ENCODE measurements at regions not wholly inside any gene's neighbourhood (a gene's known extent, or its start where the extent isn't known, plus 50 kb on each side); places are given as distances from the start of the nearest gene placed in this dataset.
"Not testable (repeated sequence)": the region's sequence is repeated elsewhere in the genome, so short reads cannot be mapped to it uniquely, and the experiment has no call there.

GRCh38 chr9:102436599-102436998 is 558.5 kb upstream of the CYLC2 start:
- not testable (repeated sequence) for H3K9ac ChIP-seq (ENCODE audit: low read depth in 1 of 2, low read length in 2 of 2); H3K9me3 ChIP-seq (ENCODE audit: control insufficient read depth in 1 of 2, low read length in 2 of 2); H3K27ac ChIP-seq (ENCODE audit: low read depth, low read length); H3K27me3 ChIP-seq (ENCODE audit: control insufficient read depth in 1 of 2, insufficient read depth in 2 of 2, low read length in 2 of 2); H3K4me1 ChIP-seq (ENCODE audit: control insufficient read depth in 1 of 2, insufficient read depth in 2 of 2, low read length in 2 of 2); H3K36me3 ChIP-seq (ENCODE audit: control insufficient read depth in 1 of 2, insufficient read depth in 2 of 2, low read length in 2 of 2); H3K4me3 ChIP-seq (ENCODE audit: low read depth in 1 of 2, low read length in 2 of 2)

- Histone ChIP-seq H3K4me3 (ENCODE audit: low read depth in 1 of 2, low read length in 2 of 2) (no peak overlapping the region), H3K9ac (ENCODE audit: low read depth in 1 of 2, low read length in 2 of 2) (no peak overlapping the region), H3K27ac (ENCODE audit: low read depth, low read length) (no peak overlapping the region), H3K4me1 (ENCODE audit: control insufficient read depth in 1 of 2, insufficient read depth in 2 of 2, low read length in 2 of 2) (no peaks in the 10 kb centered on the region), H3K36me3 (ENCODE audit: control insufficient read depth in 1 of 2, insufficient read depth in 2 of 2, low read length in 2 of 2) (no peaks in the 10 kb centered on the region), H3K27me3 (ENCODE audit: control insufficient read depth in 1 of 2, insufficient read depth in 2 of 2, low read length in 2 of 2) (no peaks in the 10 kb centered on the region), H3K9me3 (ENCODE audit: control insufficient read depth in 1 of 2, low read length in 2 of 2) (no peaks in the 10 kb centered on the region)
Observed at GRCh38 chr9:102435427-102435826, 559.7 kb upstream of the CYLC2 start.

- no peaks in the 10 kb centered on the region for H3K27me3 ChIP-seq (ENCODE audit: control insufficient read depth in 1 of 2, insufficient read depth in 2 of 2, low read length in 2 of 2)
- no peak overlapping the region for H3K4me3 ChIP-seq (ENCODE audit: low read depth in 1 of 2, low read length in 2 of 2)
- H3K4me1 ChIP-seq (ENCODE audit: control insufficient read depth in 1 of 2, insufficient read depth in 2 of 2, low read length in 2 of 2) = no peaks in the 10 kb centered on the region
- no peaks in the 10 kb centered on the region for H3K36me3 ChIP-seq (ENCODE audit: control insufficient read depth in 1 of 2, insufficient read depth in 2 of 2, low read length in 2 of 2)
- H3K27ac ChIP-seq (ENCODE audit: low read depth, low read length) = no peak overlapping the region
- H3K9ac ChIP-seq (ENCODE audit: low read depth in 1 of 2, low read length in 2 of 2) = no peak overlapping the region
- no peaks in the 10 kb centered on the region for H3K9me3 ChIP-seq (ENCODE audit: control insufficient read depth in 1 of 2, low read length in 2 of 2)
Observed at GRCh38 chr9:102434545-102434944, 560.6 kb upstream of the CYLC2 start.

GRCh38 chr9:102428305-102428704 is 566.8 kb upstream of the CYLC2 start:
- Histone ChIP-seq H3K36me3 (ENCODE audit: control insufficient read depth in 1 of 2, insufficient read depth in 2 of 2, low read length in 2 of 2) (no peaks in the 10 kb centered on the region), H3K4me3 (ENCODE audit: low read depth in 1 of 2, low read length in 2 of 2) (no peak overlapping the region), H3K27me3 (ENCODE audit: control insufficient read depth in 1 of 2, insufficient read depth in 2 of 2, low read length in 2 of 2) (no peaks in the 10 kb centered on the region), H3K9me3 (ENCODE audit: control insufficient read depth in 1 of 2, low read length in 2 of 2) (no peaks in the 10 kb centered on the region), H3K9ac (ENCODE audit: low read depth in 1 of 2, low read length in 2 of 2) (no peak overlapping the region), H3K27ac (ENCODE audit: low read depth, low read length) (no peak overlapping the region), H3K4me1 (ENCODE audit: control insufficient read depth in 1 of 2, insufficient read depth in 2 of 2, low read length in 2 of 2) (no peaks in the 10 kb centered on the region)

DNA sequence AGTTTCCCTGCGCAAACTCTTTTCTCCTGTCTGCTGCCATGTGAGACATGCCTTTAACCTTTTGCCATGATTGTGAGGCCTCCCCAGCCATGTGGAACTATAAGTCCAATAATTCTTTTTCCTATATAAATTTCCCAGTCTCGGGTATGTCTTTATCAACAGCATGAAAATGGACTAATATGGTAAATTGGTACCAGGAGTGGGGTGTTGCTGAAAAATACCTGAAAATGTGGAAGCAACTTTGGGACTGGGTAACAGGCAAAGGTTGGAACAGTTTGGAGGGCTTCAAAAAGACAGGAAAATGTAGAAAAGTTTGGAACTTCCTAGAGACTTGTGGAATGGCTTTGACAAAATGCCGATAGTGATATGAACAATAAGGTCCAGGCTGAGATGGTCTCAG is 578.9 kb upstream of the CYLC2 start:
- not testable (repeated sequence) for H3K9ac ChIP-seq (ENCODE audit: low read depth in 1 of 2, low read length in 2 of 2); H3K36me3 ChIP-seq (ENCODE audit: control insufficient read depth in 1 of 2, insufficient read depth in 2 of 2, low read length in 2 of 2); H3K27me3 ChIP-seq (ENCODE audit: control insufficient read depth in 1 of 2, insufficient read depth in 2 of 2, low read length in 2 of 2); H3K27ac ChIP-seq (ENCODE audit: low read depth, low read length); H3K4me3 ChIP-seq (ENCODE audit: low read depth in 1 of 2, low read length in 2 of 2); H3K4me1 ChIP-seq (ENCODE audit: control insufficient read depth in 1 of 2, insufficient read depth in 2 of 2, low read length in 2 of 2)
- peaks cover 13 to 20% of the 10 kb centered on the region in 2 donors for H3K9me3 ChIP-seq (ENCODE audit: control insufficient read depth in 1 of 2, low read length in 2 of 2)

GRCh38 chr9:102405218-102405867 is 589.8 kb upstream of the CYLC2 start:
- Histone ChIP-seq H3K4me3 (ENCODE audit: low read depth in 1 of 2, low read length in 2 of 2) (no peak overlapping the region), H3K27me3 (ENCODE audit: control insufficient read depth in 1 of 2, insufficient read depth in 2 of 2, low read length in 2 of 2) (no peaks in the 10 kb centered on the region), H3K27ac (ENCODE audit: low read depth, low read length) (no peak overlapping the region), H3K9me3 (ENCODE audit: control insufficient read depth in 1 of 2, low read length in 2 of 2) (peaks cover 5 to 7% of the 10 kb centered on the region in 2 donors), H3K4me1 (ENCODE audit: control insufficient read depth in 1 of 2, insufficient read depth in 2 of 2, low read length in 2 of 2) (no peaks in the 10 kb centered on the region), H3K36me3 (ENCODE audit: control insufficient read depth in 1 of 2, insufficient read depth in 2 of 2, low read length in 2 of 2) (no peaks in the 10 kb centered on the region), H3K9ac (ENCODE audit: low read depth in 1 of 2, low read length in 2 of 2) (no peak overlapping the region)

DNA sequence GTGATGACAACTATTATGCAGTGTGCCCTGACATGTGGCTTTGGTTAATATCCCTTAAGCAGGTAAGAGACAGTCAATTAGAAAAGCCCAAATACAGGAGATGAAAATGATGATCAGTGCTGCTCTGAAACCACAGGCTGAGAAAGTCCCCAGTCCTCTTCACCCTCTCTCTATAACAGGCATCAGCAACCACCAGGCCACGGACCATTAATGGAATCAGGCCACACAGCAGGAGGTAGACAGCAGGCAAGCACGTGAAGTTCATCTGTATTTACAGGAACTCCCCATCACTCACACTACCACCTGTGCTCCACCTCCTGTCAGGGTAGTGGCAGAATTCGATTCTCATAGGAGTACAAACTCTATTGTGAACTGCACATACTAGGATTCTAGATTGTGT is 591.6 kb upstream of the CYLC2 start:
- no peaks in the 10 kb centered on the region for H3K36me3 ChIP-seq (ENCODE audit: control insufficient read depth in 1 of 2, insufficient read depth in 2 of 2, low read length in 2 of 2)

DNA sequence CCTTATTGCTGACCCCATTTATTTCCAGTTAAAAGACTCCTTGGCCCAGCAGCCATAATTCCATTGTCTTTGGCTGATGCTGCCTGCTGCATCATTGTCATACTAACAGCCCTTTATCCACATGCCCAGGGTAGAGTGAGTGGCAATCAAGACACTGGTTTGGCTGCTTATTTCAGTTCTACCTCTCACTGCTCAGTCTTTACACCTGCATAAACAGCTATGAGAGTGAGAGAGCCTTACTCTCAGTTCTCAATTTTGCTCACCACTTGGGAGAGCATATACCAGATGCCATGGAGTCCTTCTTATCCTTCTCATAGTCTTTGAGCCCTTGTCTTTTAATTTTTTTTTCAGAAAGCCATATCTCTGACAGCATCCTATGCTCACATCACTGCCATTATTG is 596.9 kb upstream of the CYLC2 start:
- Histone ChIP-seq H3K9ac (ENCODE audit: low read depth in 1 of 2, low read length in 2 of 2) (no peak overlapping the region), H3K4me1 (ENCODE audit: control insufficient read depth in 1 of 2, insufficient read depth in 2 of 2, low read length in 2 of 2) (no peaks in the 10 kb centered on the region), H3K27me3 (ENCODE audit: control insufficient read depth in 1 of 2, insufficient read depth in 2 of 2, low read length in 2 of 2) (no peaks in the 10 kb centered on the region), H3K9me3 (ENCODE audit: control insufficient read depth in 1 of 2, low read length in 2 of 2) (no peaks in the 10 kb centered on the region), H3K27ac (ENCODE audit: low read depth, low read length) (no peak overlapping the region), H3K4me3 (ENCODE audit: low read depth in 1 of 2, low read length in 2 of 2) (no peak overlapping the region), H3K36me3 (ENCODE audit: control insufficient read depth in 1 of 2, insufficient read depth in 2 of 2, low read length in 2 of 2) (no peaks in the 10 kb centered on the region)

More for the DNA sequence above, 591.6 kb upstream of the CYLC2 start:
- H3K27me3 ChIP-seq (ENCODE audit: control insufficient read depth in 1 of 2, insufficient read depth in 2 of 2, low read length in 2 of 2) = no peaks in the 10 kb centered on the region
- H3K9ac ChIP-seq (ENCODE audit: low read depth in 1 of 2, low read length in 2 of 2) = no peak overlapping the region
- no peak overlapping the region for H3K4me3 ChIP-seq (ENCODE audit: low read depth in 1 of 2, low read length in 2 of 2)
- H3K9me3 ChIP-seq (ENCODE audit: control insufficient read depth in 1 of 2, low read length in 2 of 2) = peaks cover 5 to 7% of the 10 kb centered on the region in 2 donors
- H3K4me1 ChIP-seq (ENCODE audit: control insufficient read depth in 1 of 2, insufficient read depth in 2 of 2, low read length in 2 of 2) = no peaks in the 10 kb centered on the region
- no peak overlapping the region for H3K27ac ChIP-seq (ENCODE audit: low read depth, low read length)

DNA sequence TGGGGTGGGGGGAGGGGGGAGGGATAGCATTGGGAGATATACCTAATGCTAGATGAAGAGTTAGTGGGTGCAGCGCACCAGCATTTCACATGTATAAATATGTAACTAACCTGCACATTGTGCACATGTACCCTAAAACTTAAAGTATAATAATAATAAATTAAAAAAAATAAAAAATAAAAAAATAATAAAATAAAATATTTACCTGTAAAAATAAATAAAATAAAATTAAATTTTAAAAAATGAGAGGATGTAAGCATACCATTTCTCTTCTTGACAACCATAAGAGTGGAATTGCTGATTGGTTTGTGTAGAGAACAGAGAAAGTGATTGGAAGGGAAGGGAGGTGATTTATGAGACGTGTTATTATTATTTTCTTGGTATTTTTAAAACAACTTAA is 609.5 kb upstream of the CYLC2 start:
- not testable (repeated sequence) for H3K27ac ChIP-seq (ENCODE audit: low read depth, low read length); H3K9ac ChIP-seq (ENCODE audit: low read depth in 1 of 2, low read length in 2 of 2); H3K27me3 ChIP-seq (ENCODE audit: control insufficient read depth in 1 of 2, insufficient read depth in 2 of 2, low read length in 2 of 2); H3K9me3 ChIP-seq (ENCODE audit: control insufficient read depth in 1 of 2, low read length in 2 of 2); H3K4me1 ChIP-seq (ENCODE audit: control insufficient read depth in 1 of 2, insufficient read depth in 2 of 2, low read length in 2 of 2); H3K4me3 ChIP-seq (ENCODE audit: low read depth in 1 of 2, low read length in 2 of 2); H3K36me3 ChIP-seq (ENCODE audit: control insufficient read depth in 1 of 2, insufficient read depth in 2 of 2, low read length in 2 of 2)

- Histone ChIP-seq H3K36me3 (ENCODE audit: control insufficient read depth in 1 of 2, insufficient read depth in 2 of 2, low read length in 2 of 2) (no peaks in the 10 kb centered on the region), H3K27ac (ENCODE audit: low read depth, low read length) (no peak overlapping the region), H3K9me3 (ENCODE audit: control insufficient read depth in 1 of 2, low read length in 2 of 2) (peaks cover 0 to 4% of the 10 kb centered on the region in 2 donors), H3K27me3 (ENCODE audit: control insufficient read depth in 1 of 2, insufficient read depth in 2 of 2, low read length in 2 of 2) (no peaks in the 10 kb centered on the region), H3K4me3 (ENCODE audit: low read depth in 1 of 2, low read length in 2 of 2) (no peak overlapping the region), H3K4me1 (ENCODE audit: control insufficient read depth in 1 of 2, insufficient read depth in 2 of 2, low read length in 2 of 2) (no peaks in the 10 kb centered on the region), H3K9ac (ENCODE audit: low read depth in 1 of 2, low read length in 2 of 2) (no peak overlapping the region)
Observed at GRCh38 chr9:102362470-102363132, 624.2 kb upstream of the GRIN3A start.

All from duodenal mucosa (tissue), 2 donors.